IMR-90 (cell line): ENCODE measurements at regions not wholly inside any gene's neighbourhood (a gene's known extent, or its start where the extent isn't known, plus 50 kb on each side); places are given as distances from the start of the nearest gene placed in this dataset.

Source experiments
- ATAC-seq: fragments of 200-7000 bp; cut with Tn5 transposase; 2 replicates; pipeline ENCODE4 v1.9.1; 2020; ENCODE audit warnings: low read depth, mild to moderate bottlenecking, moderate library complexity
- BruUV-seq: library from RNA; stranded (reverse); fragments of 400-500 nt; replicated peaks from 2 replicates; lab custom pipeline; 2021; lab: Mats Ljungman, UMichigan
- CTCF ChIA-PET: fragments of 300-600 bp; formaldehyde crosslinking; extraction: SDS; loops from one replicate; lab custom pipeline; 2021; ENCODE audit warnings: antibody characterized with exemption; lab: Yijun Ruan, JAX
- POLR2A ChIA-PET: fragments of 300-600 bp; sonication (Branson Sonifier 250); formaldehyde crosslinking; loops from one replicate; lab custom pipeline; 2022; ENCODE audit warnings: antibody characterized with exemption; ENCODE audit not compliant: unreplicated experiment; lab: Charles Lee
- DNase-seq: peaks from one replicate; pipeline ENCODE4 v3.0.0; 2013
- H2AFZ ChIP-seq: replicated peaks from 2 replicates; pipeline ENCODE3; 2013; ENCODE audit warnings: low read length, mild to moderate bottlenecking; ENCODE audit not compliant: poor library complexity
- H2AK5ac ChIP-seq: 2 replicates; pipeline ENCODE4 v1.6.1; 2013; ENCODE audit warnings: low read depth, low read length, inconsistent platforms
- H2AK9ac ChIP-seq: replicated peaks from 2 replicates; pipeline ENCODE3; 2013; ENCODE audit warnings: mild to moderate bottlenecking, low read depth, low read length, moderate library complexity; ENCODE audit not compliant: poor library complexity
- H2BK120ac ChIP-seq: 2 replicates; pipeline ENCODE4 v1.6.1; 2013; ENCODE audit warnings: low read depth, low read length, inconsistent platforms
- H2BK15ac ChIP-seq: 3 replicates; pipeline ENCODE4 v1.6.1; 2013; ENCODE audit warnings: low read depth, low read length, inconsistent platforms
- H2BK20ac ChIP-seq: 2 replicates; pipeline ENCODE4 v1.6.1; 2013; ENCODE audit warnings: low read depth, mild to moderate bottlenecking, inconsistent platforms, low read length, moderate library complexity
- H2BK5ac ChIP-seq: 2 replicates; pipeline ENCODE4 v1.6.1; 2013; ENCODE audit warnings: mild to moderate bottlenecking, low read depth, low read length, inconsistent platforms; ENCODE audit not compliant: poor library complexity, severe bottlenecking
- H3K14ac ChIP-seq: replicated peaks from 2 replicates; pipeline ENCODE4 v1.6.1; 2013; ENCODE audit warnings: low read depth, low read length, inconsistent platforms
- H3K18ac ChIP-seq: 2 replicates; pipeline ENCODE4 v1.6.1; 2013; ENCODE audit warnings: low read depth, low read length, control low read depth
- H3K23ac ChIP-seq: 2 replicates; pipeline ENCODE4 v1.6.1; 2013; ENCODE audit warnings: low read depth, low read length, inconsistent platforms
- H3K27ac ChIP-seq: 2 replicates; pipeline ENCODE4 v1.5.1; 2013; ENCODE audit warnings: mild to moderate bottlenecking, control low read depth, low read length; ENCODE audit not compliant: insufficient read depth
- H3K27me3 ChIP-seq: 2 replicates; pipeline ENCODE4 v1.6.1; 2013; ENCODE audit warnings: low read length; ENCODE audit not compliant: control insufficient read depth, insufficient read depth
- H3K36me3 ChIP-seq: 2 replicates; pipeline ENCODE4 v1.6.1; 2013; ENCODE audit warnings: low read length, mixed read lengths; ENCODE audit not compliant: control insufficient read depth, insufficient read depth
- H3K4ac ChIP-seq: 2 replicates; pipeline ENCODE4 v1.6.1; 2013; ENCODE audit warnings: low read depth, low read length, inconsistent platforms
- H3K4me1 ChIP-seq: 2 replicates; pipeline ENCODE4 v1.6.1; 2013; ENCODE audit warnings: low read length, mixed read lengths; ENCODE audit not compliant: control insufficient read depth, insufficient read depth
- H3K4me2 ChIP-seq: 2 replicates; pipeline ENCODE4 v1.6.1; 2013; ENCODE audit warnings: low read depth, mild to moderate bottlenecking, control low read depth, low read length, moderate library complexity
- H3K4me3 ChIP-seq: 2 replicates; pipeline ENCODE4 v1.5.1; 2013; ENCODE audit warnings: low read depth, mild to moderate bottlenecking, control low read depth, low read length, moderate library complexity; ENCODE audit not compliant: insufficient read depth
- H3K56ac ChIP-seq: 2 replicates; pipeline ENCODE4 v1.6.1; 2013; ENCODE audit warnings: low read length, inconsistent platforms; ENCODE audit not compliant: insufficient read depth; ENCODE audit errors: extremely low read depth
- H3K79me1 ChIP-seq, 2 experiments: 2 replicates each; pipeline ENCODE4 v1.6.1; 2013; ENCODE audit warnings: low read length in 2 of 2, inconsistent platforms in 1 of 2, low read depth in 1 of 2
- H3K9ac ChIP-seq: 2 replicates; pipeline ENCODE4 v1.6.1; 2013; ENCODE audit warnings: low read depth, low read length, control low read depth
- H3K9me1 ChIP-seq: 2 replicates; pipeline ENCODE4 v1.6.1; 2013; ENCODE audit warnings: low read length, inconsistent platforms; ENCODE audit not compliant: insufficient read depth
- H3K9me3 ChIP-seq: 2 replicates; pipeline ENCODE4 v1.6.1; 2013; ENCODE audit warnings: low read length; ENCODE audit not compliant: control insufficient read depth, insufficient read depth
- H4K20me1 ChIP-seq: 2 replicates; pipeline ENCODE4 v1.6.1; 2013; ENCODE audit warnings: low read length, inconsistent platforms; ENCODE audit not compliant: insufficient read depth
- H4K5ac ChIP-seq: 2 replicates; pipeline ENCODE4 v1.6.1; 2013; ENCODE audit warnings: mild to moderate bottlenecking, low read depth, low read length, control low read depth
- H4K8ac ChIP-seq, 2 experiments: 2 replicates each; pipeline ENCODE4 v1.6.1; 2013; ENCODE audit warnings: low read depth in 2 of 2, low read length in 2 of 2, control low read depth in 1 of 2, inconsistent platforms in 1 of 2
- H4K91ac ChIP-seq: 2 replicates; pipeline ENCODE4 v1.6.1; 2013; ENCODE audit warnings: low read depth, low read length, inconsistent platforms; ENCODE audit not compliant: insufficient read depth
- BHLHE40 ChIP-seq: fragments of 150-350 bp; IDR thresholded peaks from 2 replicates; pipeline ENCODE4 v1.6.1; 2016; ENCODE audit warnings: mild to moderate bottlenecking, low read depth, low read length
- CEBPB ChIP-seq: IDR thresholded peaks from 2 replicates; pipeline ENCODE4 v1.6.1; 2012; ENCODE audit warnings: low read depth, low read length, improper control_type of control experiment
- CHD1 ChIP-seq: IDR thresholded peaks from 2 replicates; pipeline ENCODE4 v1.6.1; 2012; ENCODE audit warnings: low read depth, low read length, improper control_type of control experiment
- FOS ChIP-seq: fragments of 150-350 bp; IDR thresholded peaks from 2 replicates; pipeline ENCODE4 v1.6.1; 2016; ENCODE audit warnings: low read depth, low read length
- MAFK ChIP-seq: IDR thresholded peaks from 2 replicates; pipeline ENCODE4 v1.6.1; 2012; ENCODE audit warnings: low read depth, low read length, improper control_type of control experiment
- MAZ ChIP-seq: IDR thresholded peaks from 2 replicates; pipeline ENCODE4 v1.6.1; 2012; ENCODE audit warnings: low read depth, mild to moderate bottlenecking, low read length, improper control_type of control experiment, moderate library complexity, borderline replicate concordance
- MXI1 ChIP-seq: IDR thresholded peaks from 2 replicates; pipeline ENCODE4 v1.6.1; 2012; ENCODE audit warnings: low read depth, mild to moderate bottlenecking, low read length, moderate library complexity, borderline replicate concordance
- NFE2L2 ChIP-seq: fragments of 150-350 bp; IDR thresholded peaks from 2 replicates; pipeline ENCODE4 v1.6.1; 2016; ENCODE audit warnings: low read depth, mild to moderate bottlenecking, low read length
- POLR2A ChIP-seq: IDR thresholded peaks from 2 replicates; pipeline ENCODE4 v1.6.1; 2012; ENCODE audit warnings: mild to moderate bottlenecking, low read depth, low read length
- RAD21 ChIP-seq: IDR thresholded peaks from 2 replicates; pipeline ENCODE4 v1.6.1; 2012; ENCODE audit warnings: low read length, improper control_type of control experiment
- RCOR1 ChIP-seq: IDR thresholded peaks from 2 replicates; pipeline ENCODE4 v1.6.1; 2012; ENCODE audit warnings: mild to moderate bottlenecking, low read length, improper control_type of control experiment; ENCODE audit not compliant: insufficient replicate concordance
- RFX5 ChIP-seq: IDR thresholded peaks from 2 replicates; pipeline ENCODE4 v1.8.0; 2012; ENCODE audit warnings: low read depth, mild to moderate bottlenecking, low read length, moderate library complexity
- SMC3 ChIP-seq: fragments of 150-350 bp; IDR thresholded peaks from 2 replicates; pipeline ENCODE4 v1.6.1; 2016; ENCODE audit warnings: low read depth, mild to moderate bottlenecking, antibody characterized with exemption, low read length, moderate library complexity
- WGBS, 2 experiments: methylation state at CpG; one replicate each; pipeline versions ENCODE4 v1.1.5 to v1.1.7; 2013; ENCODE audit warnings: missing lambda C conversion rate in 2 of 2; ENCODE audit not compliant: insufficient read length in 1 of 2; ENCODE audit errors: extremely low coverage in 2 of 2; 5-methylcytosine and 5-hydroxymethylcytosine counted together
- dilution Hi-C: fragments of 300-500 bp; cut with HindIII; formaldehyde crosslinking; loops from one replicate; pipeline ENCODE4 v1.14.3; 2018; ENCODE audit warnings: low sequenced_read_pairs; ENCODE audit not compliant: unreplicated experiment
- in situ Hi-C: fragments of 300-500 bp; cut with MboI; formaldehyde crosslinking; loops from 3 replicates; pipeline ENCODE4 v1.14.3; 2019; ENCODE audit warnings: low sequenced_read_pairs, inconsistent platforms, mixed read lengths
- intact Hi-C: fragments of 100-400 bp; cut with micrococcal nuclease; formaldehyde crosslinking; loops from 2 replicates; pipeline ENCODE4 v1.10.0; 2022
- TF ChIP-seq, protein P1 (sequence below): fragments of 150-350 bp; IDR thresholded peaks from 2 replicates; pipeline ENCODE4 v1.6.1; 2017; ENCODE audit warnings: mild to moderate bottlenecking, antibody characterized with exemption, low read length, low read depth
- TF ChIP-seq, protein P2 (sequence below): conservative IDR thresholded peaks from 2 replicates; pipeline ENCODE4 v1.5.1; 2012; ENCODE audit warnings: mild to moderate bottlenecking, low read depth, low read length, improper control_type of control experiment
- TF ChIP-seq, protein P3 (sequence below): fragments of 150-350 bp; IDR thresholded peaks from 2 replicates; pipeline ENCODE4 v1.6.1; 2016; ENCODE audit warnings: low read depth, mild to moderate bottlenecking, low read length, moderate library complexity, borderline replicate concordance

DNA sequence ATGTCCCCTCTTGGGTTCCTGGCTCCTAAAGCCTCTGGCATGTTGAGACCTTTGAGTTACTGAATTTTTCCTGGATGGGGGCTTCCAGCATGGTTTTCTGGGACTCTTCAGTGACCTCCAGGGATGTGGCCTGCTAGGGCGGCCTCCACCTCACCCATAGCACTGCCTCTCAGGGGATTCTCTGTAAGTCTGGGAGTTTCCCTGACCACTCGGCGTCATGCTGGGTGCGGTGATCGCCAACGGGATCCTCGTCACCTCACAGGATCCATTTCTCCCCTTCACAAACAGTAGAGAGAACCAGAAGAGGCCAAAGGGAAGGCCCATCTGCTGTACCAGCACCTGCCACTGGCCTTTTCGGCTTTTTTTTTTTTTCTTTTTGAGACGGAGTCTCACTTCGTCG, 84.3 kb downstream of the NPTX2 start:
- Histone ChIP-seq H3K79me1 (no peaks in the 10 kb centered on the region), H2BK5ac (no peak overlapping the region), H3K23ac (no peak overlapping the region), H2BK120ac (no peak overlapping the region), H3K27me3 (no peaks in the 10 kb centered on the region), H3K18ac (no peak overlapping the region), H4K5ac (no peak overlapping the region), H4K20me1 (no peaks in the 10 kb centered on the region), H3K56ac (no peak overlapping the region), H3K27ac (no peak overlapping the region), H3K9me3 (peaks cover 16% of the 10 kb centered on the region), H3K4ac (no peak overlapping the region), H3K4me1 (no peaks in the 10 kb centered on the region), H3K4me2 (no peak overlapping the region), H3K14ac (no peak overlapping the region), H2AK5ac (no peak overlapping the region), H4K8ac (no peak overlapping the region), H2AFZ (no peak overlapping the region), H2BK15ac (no peak overlapping the region), H3K9me1 (no peaks in the 10 kb centered on the region), H3K36me3 (no peaks in the 10 kb centered on the region), H2AK9ac (no peak overlapping the region), H4K91ac (no peak overlapping the region), H3K4me3 (no peak overlapping the region), H3K9ac (no peak overlapping the region), H2BK20ac (no peak overlapping the region)
- in situ Hi-C loops = no loop called here
- no peak for DNase-seq
- intact Hi-C loops = no loop called here
- ChIA-PET POLR2A (no interaction called here), CTCF (no interaction called here)
- dilution Hi-C loops = no loop called here
- 48% methylated on average over 7 of the region's 11 CpGs; no CpG with 5 or more reads in 1 of the 2 experiments for WGBS, 2 experiments
- TF ChIP-seq POLR2A = no peak
- TF ChIP-seq, protein P1, sequence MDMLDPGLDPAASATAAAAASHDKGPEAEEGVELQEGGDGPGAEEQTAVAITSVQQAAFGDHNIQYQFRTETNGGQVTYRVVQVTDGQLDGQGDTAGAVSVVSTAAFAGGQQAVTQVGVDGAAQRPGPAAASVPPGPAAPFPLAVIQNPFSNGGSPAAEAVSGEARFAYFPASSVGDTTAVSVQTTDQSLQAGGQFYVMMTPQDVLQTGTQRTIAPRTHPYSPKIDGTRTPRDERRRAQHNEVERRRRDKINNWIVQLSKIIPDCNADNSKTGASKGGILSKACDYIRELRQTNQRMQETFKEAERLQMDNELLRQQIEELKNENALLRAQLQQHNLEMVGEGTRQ = no peak
- TF ChIP-seq FOS = no peak
- no peak for TF ChIP-seq CEBPB
- no peak for TF ChIP-seq MXI1
- TF ChIP-seq, protein P2, sequence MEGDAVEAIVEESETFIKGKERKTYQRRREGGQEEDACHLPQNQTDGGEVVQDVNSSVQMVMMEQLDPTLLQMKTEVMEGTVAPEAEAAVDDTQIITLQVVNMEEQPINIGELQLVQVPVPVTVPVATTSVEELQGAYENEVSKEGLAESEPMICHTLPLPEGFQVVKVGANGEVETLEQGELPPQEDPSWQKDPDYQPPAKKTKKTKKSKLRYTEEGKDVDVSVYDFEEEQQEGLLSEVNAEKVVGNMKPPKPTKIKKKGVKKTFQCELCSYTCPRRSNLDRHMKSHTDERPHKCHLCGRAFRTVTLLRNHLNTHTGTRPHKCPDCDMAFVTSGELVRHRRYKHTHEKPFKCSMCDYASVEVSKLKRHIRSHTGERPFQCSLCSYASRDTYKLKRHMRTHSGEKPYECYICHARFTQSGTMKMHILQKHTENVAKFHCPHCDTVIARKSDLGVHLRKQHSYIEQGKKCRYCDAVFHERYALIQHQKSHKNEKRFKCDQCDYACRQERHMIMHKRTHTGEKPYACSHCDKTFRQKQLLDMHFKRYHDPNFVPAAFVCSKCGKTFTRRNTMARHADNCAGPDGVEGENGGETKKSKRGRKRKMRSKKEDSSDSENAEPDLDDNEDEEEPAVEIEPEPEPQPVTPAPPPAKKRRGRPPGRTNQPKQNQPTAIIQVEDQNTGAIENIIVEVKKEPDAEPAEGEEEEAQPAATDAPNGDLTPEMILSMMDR = no peak
- TF ChIP-seq, protein P3, sequence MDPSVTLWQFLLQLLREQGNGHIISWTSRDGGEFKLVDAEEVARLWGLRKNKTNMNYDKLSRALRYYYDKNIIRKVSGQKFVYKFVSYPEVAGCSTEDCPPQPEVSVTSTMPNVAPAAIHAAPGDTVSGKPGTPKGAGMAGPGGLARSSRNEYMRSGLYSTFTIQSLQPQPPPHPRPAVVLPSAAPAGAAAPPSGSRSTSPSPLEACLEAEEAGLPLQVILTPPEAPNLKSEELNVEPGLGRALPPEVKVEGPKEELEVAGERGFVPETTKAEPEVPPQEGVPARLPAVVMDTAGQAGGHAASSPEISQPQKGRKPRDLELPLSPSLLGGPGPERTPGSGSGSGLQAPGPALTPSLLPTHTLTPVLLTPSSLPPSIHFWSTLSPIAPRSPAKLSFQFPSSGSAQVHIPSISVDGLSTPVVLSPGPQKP = no peak
- no peak for TF ChIP-seq BHLHE40
- no peak for TF ChIP-seq CHD1
- TF ChIP-seq SMC3 = no peak
- no peak for TF ChIP-seq RFX5
- TF ChIP-seq MAZ = no peak
- no peak for TF ChIP-seq RAD21
- no peak for TF ChIP-seq NFE2L2
- TF ChIP-seq RCOR1 = no peak
- no peak for TF ChIP-seq MAFK
- no TSS peak for BruUV-seq
- ATAC-seq = no peak
